WTC11 (cell line): ENCODE measurements at regions not wholly inside any gene's neighbourhood (a gene's known extent, or its start where the extent isn't known, plus 50 kb on each side); places are given as distances from the start of the nearest gene placed in this dataset.

ENCODE experiments used
- ATF1 ChIP-seq: sonication (generic); formaldehyde crosslinking; IDR thresholded peaks from 2 replicates; pipeline ENCODE4 v1.8.1; 2023; ENCODE audit warnings: mild to moderate bottlenecking, moderate library complexity, missing genetic modification reagents
- CTCF ChIP-seq: fragments of 200-600 bp; IDR thresholded peaks from 2 replicates; pipeline ENCODE4 v1.8.0; 2022; ENCODE audit warnings: antibody characterized with exemption
- E2F5 ChIP-seq: sonication (generic); formaldehyde crosslinking; IDR thresholded peaks from 2 replicates; pipeline ENCODE4 v1.8.1; 2022; ENCODE audit warnings: mild to moderate bottlenecking, moderate library complexity, missing genetic modification reagents
- FOXK1 ChIP-seq: sonication (generic); formaldehyde crosslinking; IDR thresholded peaks from 2 replicates; pipeline ENCODE4 v1.8.0; 2022; ENCODE audit warnings: mild to moderate bottlenecking, moderate library complexity, missing genetic modification reagents
- IRF1 ChIP-seq: sonication (generic); formaldehyde crosslinking; IDR thresholded peaks from 2 replicates; pipeline ENCODE4 v1.8.0; 2023; ENCODE audit warnings: missing genetic modification reagents
- MAX ChIP-seq: sonication (generic); formaldehyde crosslinking; IDR thresholded peaks from 2 replicates; pipeline ENCODE4 v1.8.0; 2022; ENCODE audit warnings: mild to moderate bottlenecking, missing genetic modification reagents
- NFYB ChIP-seq: sonication (generic); formaldehyde crosslinking; conservative IDR thresholded peaks from 2 replicates; pipeline ENCODE4 v1.8.0; 2022; ENCODE audit warnings: low read depth, missing genetic modification reagents

- TF ChIP-seq CTCF: no peak
- TF ChIP-seq E2F5: no peak
- no peak for TF ChIP-seq IRF1 (CRISPR knock-in tag)
- TF ChIP-seq FOXK1: no peak
- no peak for TF ChIP-seq MAX (CRISPR knock-in tag)
- no peak for TF ChIP-seq ATF1
- no peak for TF ChIP-seq NFYB (CRISPR knock-in tag)
Observed at GRCh38 chr3:193929921-193930646, 205.9 kb upstream of the HES1 start.
